ENCODE measurements at regions not wholly inside any gene's neighbourhood (a gene's known extent, or its start where the extent isn't known, plus 50 kb on each side); places are given as distances from the start of the nearest gene placed in this dataset.
A peak's percentile ranks its signal among the peaks of the same experiment; 100 is the strongest.

DNA sequence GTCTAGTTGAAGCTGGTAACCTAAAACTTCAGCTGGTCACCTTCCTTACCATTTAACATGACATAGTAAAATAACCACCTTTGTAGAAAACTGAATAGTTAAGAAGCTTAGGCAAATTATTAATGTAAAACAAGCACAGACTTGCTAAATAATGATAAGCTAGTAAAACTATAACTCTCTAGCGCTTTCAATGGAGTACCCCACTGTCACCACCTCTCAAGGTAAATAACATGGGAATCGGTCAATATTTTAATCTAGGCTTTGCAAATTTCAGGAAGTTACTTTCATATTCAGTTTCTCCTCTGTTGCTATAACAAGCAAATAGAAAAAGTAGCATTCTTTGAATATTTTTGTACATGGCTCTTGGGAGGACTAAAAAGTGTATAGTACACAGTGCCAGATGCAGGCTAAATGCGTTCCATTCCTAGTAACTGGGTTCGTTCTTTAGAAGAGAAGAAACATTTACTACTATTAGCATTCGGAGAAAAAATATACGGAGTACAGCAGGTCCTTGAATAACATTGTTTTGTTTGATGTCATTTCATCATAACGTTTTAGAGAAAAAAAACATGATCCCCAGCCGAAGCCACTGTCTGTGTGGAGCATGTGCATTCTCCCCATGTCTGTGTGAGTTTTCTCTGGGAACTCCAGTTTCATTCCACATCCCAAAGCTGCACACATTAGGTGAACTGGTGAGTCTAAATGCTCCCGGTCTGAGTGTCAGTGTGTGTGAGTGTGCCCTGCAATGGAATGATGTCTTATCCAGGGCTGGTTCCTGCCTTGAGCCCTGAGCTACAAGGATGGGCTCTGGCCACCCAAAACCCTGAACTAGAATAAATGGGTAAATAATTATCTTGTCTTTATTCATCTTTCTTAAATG, 52.5 kb downstream of the EPRS1 start:
- DNase-seq (ENCODE audit: low spot score): no peak

DNA sequence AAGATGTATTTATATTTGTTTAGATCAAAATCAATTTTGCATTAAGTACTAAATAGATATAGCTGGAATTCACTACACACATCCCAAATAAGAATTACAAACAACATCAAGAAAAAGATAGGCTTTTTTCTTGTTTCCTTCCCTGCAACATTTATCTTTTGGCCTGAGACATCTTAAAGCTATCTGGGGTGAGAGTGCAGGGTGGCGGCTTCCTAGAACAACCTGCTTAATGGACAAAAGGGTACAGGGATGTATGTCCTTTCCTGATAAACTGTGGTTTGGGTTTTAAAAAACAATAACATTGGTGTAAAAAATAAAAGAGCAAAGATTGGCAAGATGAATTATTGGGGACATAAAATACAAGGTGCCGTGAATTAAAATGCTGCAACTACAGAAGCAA, 54.4 kb downstream of the EPRS1 start:
- no peak for DNase-seq (ENCODE audit: low spot score)

DNA sequence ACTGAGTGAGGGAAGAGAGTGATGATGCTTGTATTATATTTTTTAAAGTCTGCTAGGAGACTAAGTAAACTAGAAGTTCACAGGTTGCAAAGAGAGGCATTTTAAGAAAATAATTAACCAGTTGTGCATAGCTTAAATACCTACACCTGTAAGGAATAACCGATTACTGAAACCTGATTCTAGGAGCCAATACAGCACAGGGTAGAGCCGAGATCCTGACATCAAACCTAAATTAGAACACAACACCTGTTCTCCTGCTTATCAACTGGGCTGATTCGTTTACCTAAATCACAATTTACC, 54.8 kb downstream of the EPRS1 start:
- DNase-seq (ENCODE audit: low spot score): no peak

DNA sequence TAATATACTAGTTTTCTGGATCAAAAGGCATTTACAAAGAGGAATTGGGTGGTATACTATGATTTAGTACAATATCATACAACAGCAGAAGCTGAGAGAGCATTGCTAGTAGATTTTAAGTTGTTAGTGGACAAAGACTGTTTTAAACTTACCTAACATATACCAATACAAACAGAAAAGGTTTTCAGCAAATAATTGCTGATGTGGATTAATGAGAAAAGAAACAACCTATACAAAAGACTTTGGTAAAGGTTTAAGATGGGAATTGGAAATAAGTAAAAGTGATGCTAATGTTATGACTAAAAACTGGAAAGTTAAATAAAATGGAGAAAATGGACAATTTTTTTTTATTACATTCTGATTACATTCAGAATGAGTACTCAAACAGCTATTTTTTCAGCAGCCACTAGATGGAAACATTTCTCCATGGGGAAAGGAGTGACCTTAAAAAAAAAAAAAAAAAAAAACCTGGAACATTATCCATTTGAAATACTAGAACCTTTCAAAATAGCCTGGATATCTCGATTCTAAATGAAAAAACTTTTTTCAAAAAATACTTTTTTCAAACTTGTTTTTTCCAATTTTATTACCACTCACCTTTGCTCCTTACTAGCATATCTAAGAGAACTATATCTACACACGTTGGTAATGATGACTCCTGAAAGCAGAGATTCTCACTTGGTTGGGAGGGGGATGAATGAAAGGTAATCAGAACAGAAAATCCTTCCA, 55.4 kb downstream of the EPRS1 start:
- DNase-seq (ENCODE audit: low spot score): peak; percentile 35

DNA sequence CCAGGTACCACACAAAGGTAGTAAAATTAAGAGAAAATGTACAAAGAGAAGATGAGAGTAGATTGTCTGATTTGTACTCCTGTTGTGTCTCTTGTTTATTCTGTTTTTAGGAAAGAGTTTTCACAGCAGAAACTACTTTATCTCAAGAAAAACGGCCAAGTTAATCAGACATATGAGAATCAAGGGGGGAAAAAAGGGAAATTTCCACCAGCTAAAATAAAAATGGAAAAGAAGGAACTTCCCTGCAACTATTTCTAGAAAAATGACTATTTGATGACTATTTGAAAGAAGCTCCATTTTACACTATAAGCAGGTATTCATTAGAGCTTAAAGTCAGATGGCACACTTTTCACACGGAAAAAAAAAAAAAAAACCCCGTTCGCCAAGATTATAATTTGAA, 56.5 kb downstream of the EPRS1 start:
- no peak for DNase-seq (ENCODE audit: low spot score)

DNA sequence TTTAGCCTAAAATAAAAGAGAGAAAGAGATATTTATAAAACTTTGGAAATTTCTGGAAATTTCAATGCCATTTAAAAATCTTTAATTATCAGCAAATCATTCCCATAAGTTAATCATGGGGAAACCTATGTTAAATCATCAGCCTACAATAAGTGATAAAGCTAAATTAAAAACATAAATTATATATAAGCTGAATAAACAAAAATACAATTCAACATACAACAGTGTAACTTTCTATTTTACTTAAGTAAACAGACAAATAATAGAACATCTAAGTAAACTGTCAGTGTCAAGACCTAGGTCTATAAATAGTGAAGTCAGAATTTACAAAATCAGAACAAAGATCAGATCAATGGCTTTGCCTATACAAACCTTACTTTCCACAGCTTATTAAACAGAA, 57.5 kb downstream of the EPRS1 start:
- no peak for DNase-seq (ENCODE audit: low spot score)

DNA sequence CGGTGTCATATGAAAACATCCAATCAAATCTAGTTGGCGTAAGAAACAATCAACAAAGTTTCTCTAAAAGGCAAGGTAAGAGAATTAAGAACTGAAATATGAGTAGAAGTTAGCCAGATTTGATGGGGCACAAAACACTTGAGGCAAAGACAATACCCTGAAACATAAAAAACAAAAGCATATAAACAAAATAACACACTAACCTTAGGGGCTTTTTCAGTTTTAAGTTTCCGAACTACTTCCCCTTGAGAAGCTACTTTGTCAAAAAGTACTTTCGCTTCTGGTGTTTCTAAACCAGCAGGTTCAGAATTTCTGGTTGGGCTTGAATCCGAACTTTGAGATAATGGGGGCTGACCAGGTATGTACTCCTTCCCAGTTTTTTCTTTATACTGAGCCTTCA, 57.9 kb downstream of the EPRS1 start:
- DNase-seq (ENCODE audit: low spot score): no peak

DNA sequence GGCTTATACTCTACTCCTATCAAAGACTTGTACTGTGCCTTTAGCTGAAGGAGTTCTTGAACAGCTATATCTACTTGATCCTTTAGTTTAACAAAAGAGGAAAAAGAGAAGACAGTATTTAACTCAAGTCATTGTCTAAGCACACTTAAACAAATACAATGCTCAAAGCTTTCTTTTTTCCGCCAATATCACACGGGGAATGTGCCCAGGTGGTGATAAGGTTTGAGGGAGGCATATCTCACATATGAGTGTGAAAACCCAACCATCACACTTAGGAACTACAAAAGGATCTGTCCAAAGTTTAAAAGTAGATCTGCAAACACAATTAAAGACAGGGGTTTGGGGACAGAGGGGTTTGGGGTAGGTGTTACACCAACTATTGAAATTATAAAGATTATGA, 59.0 kb upstream of the SLC30A10 start:
- no peak for DNase-seq (ENCODE audit: low spot score)

DNA sequence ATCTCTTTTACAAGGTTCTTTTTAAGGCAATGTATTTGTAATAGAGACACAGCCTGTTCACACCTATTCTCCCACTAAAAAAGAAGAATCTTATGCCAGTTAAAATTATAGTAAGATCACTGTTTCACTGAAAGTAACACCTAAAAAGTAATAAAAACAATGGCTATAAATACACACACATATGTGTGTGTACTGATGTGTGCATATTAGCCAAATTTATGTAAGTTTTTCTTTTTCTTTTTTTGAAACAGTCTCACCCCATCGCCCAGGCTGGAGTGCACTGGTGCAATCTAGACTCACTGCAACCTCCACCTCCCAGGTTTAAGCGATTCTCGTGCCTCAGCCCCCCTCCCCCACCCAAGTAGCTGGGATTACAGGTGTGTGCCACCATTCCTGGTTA, 56.8 kb upstream of the SLC30A10 start:
- no peak for DNase-seq (ENCODE audit: low spot score)

Measured in GM03348 (cell line).